ENCODE measurements at regions not wholly inside any gene's neighbourhood (a gene's known extent, or its start where the extent isn't known, plus 50 kb on each side); places are given as distances from the start of the nearest gene placed in this dataset.

DNA sequence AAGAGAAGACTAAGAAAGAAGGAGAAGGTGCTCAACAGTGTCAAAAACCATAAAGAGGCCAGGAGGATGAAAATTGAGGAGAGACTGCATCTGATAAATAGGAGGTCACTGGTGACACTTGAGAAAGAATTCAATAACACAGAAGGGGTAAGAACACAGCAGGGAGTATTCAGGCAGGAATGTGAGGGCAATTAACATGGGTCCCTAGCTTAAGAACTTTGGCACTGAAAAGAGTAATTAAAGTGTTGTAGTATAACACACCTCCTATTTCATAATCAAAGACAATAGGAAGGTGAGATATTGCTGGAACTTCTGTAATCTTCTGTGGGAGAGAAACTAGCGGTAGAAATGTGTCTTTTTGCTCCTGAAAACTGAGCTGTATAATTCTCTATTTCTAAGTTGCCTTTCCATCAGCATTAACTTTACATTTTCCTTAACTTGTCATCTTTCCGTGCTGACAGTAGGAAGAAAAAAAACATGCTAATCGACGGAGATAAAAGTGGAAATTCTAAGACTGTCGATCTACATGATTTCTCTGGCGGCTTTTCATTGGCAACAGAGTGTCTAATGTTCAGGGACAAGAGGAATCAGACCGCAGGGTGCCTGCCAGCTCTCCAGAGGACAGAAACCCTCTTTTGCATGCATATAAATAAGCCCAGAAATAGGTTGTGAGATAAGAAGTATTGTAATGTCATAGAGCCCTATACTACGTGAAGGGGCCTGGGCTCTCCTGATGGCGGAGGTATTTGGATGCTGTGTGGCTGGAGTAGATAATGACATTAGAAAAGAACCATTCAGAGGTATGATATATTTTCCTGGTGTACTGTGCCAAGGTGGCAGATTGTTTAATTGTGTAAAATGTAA lies 147.9 kb upstream of the GAP43 start:
- DNase-seq (ENCODE audit: extremely low read depth, insufficient read length) = no peak
- H3K36me3 ChIP-seq (ENCODE audit: control insufficient read depth, insufficient read depth, low read length) = no peaks in the 10 kb centered on the region
- no peaks in the 10 kb centered on the region for H3K27me3 ChIP-seq (replicated peaks; ENCODE audit: control insufficient read depth, insufficient read depth, low read length)
- TF ChIP-seq, protein P1, sequence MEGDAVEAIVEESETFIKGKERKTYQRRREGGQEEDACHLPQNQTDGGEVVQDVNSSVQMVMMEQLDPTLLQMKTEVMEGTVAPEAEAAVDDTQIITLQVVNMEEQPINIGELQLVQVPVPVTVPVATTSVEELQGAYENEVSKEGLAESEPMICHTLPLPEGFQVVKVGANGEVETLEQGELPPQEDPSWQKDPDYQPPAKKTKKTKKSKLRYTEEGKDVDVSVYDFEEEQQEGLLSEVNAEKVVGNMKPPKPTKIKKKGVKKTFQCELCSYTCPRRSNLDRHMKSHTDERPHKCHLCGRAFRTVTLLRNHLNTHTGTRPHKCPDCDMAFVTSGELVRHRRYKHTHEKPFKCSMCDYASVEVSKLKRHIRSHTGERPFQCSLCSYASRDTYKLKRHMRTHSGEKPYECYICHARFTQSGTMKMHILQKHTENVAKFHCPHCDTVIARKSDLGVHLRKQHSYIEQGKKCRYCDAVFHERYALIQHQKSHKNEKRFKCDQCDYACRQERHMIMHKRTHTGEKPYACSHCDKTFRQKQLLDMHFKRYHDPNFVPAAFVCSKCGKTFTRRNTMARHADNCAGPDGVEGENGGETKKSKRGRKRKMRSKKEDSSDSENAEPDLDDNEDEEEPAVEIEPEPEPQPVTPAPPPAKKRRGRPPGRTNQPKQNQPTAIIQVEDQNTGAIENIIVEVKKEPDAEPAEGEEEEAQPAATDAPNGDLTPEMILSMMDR (IDR thresholded peaks at IDR 0.05; ENCODE audit: insufficient read depth, low read length, poor library complexity, severe bottlenecking) = no peak
- H3K4me3 ChIP-seq (replicated peaks; ENCODE audit: low read depth, low read length) = no peak overlapping the region

DNA sequence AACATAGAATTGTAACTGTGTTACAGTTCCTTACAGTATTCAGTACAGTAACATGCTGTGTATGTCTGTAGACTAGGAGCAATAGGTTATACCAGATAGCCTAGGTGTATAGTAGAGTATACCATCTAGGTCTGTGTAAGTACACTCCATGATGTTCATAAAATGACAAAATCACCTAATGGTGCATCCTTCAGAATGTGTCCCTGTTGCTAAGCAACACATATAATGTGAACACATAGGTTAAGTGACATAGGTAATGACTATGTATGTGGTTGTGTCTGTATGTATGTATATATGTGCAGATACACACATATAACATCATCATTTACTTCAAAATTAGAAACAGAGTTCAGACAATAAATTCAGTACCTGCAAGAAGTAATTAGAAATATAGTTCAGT lies 146.8 kb upstream of the GAP43 start:
- DNase-seq (ENCODE audit: extremely low read depth, insufficient read length) = no peak
- TF ChIP-seq, protein P1 (IDR thresholded peaks at IDR 0.05; ENCODE audit: insufficient read depth, low read length, poor library complexity, severe bottlenecking) = no peak

DNA sequence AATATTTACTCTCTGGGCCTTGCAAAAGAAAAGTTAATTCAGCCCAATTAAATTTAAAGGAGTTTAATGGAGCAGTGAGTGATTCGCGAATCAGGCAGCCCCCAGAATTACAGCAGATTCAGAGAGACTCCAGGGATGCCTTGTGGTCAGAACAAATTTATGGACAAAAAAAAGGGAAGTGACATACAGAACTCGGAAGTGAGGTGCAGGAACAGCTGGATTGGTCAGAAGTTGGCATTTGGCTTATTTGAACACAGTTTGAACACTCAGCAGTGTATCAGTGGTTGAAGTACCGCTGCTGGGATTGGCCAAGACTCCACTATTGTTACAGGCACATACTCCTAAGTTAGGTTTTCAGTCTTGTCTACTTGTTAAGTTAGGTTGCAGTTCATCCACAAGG lies 145.0 kb upstream of the GAP43 start:
- H3K27me3 ChIP-seq (replicated peaks; ENCODE audit: control insufficient read depth, insufficient read depth, low read length) = no peaks in the 10 kb centered on the region
- no peak for DNase-seq (ENCODE audit: extremely low read depth, insufficient read length)
- H3K4me3 ChIP-seq (replicated peaks; ENCODE audit: low read depth, low read length) = no peak overlapping the region
- no peaks in the 10 kb centered on the region for H3K36me3 ChIP-seq (ENCODE audit: control insufficient read depth, insufficient read depth, low read length)
- TF ChIP-seq, protein P1 (IDR thresholded peaks at IDR 0.05; ENCODE audit: insufficient read depth, low read length, poor library complexity, severe bottlenecking) = no peak

More for the DNA sequence above, 146.8 kb upstream of the GAP43 start:
- Histone ChIP-seq H3K4me3 (replicated peaks; ENCODE audit: low read depth, low read length) (no peak overlapping the region), H3K27me3 (replicated peaks; ENCODE audit: control insufficient read depth, insufficient read depth, low read length) (no peaks in the 10 kb centered on the region), H3K36me3 (ENCODE audit: control insufficient read depth, insufficient read depth, low read length) (no peaks in the 10 kb centered on the region)

DNA sequence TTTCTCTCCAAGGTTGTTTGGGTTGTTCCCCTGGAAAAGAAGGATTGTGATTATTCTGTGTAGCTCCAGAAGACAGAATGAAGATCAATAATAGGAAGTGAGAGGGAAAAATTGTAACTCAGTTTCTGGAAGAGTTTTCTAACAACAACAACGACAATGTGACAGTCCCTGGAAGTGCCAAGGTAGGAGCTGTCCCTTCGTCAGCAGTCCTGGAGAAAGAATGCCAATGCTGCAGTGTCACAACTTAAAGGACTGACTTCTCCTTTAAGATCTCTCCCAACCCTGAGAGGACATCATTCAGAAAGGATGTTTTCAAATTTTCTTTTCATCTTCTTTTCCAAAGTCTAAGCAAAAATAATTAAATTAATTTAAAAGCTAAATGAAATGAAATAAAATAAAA lies 136.4 kb upstream of the GAP43 start:
- TF ChIP-seq, protein P1 (IDR thresholded peaks at IDR 0.05; ENCODE audit: insufficient read depth, low read length, poor library complexity, severe bottlenecking) = no peak
- H3K27me3 ChIP-seq (replicated peaks; ENCODE audit: control insufficient read depth, insufficient read depth, low read length) = 0 out of 2 replicates have a peak, but pooled peaks cover 2% of the 10 kb centered on the region
- no peak for DNase-seq (ENCODE audit: extremely low read depth, insufficient read length)
- H3K36me3 ChIP-seq (ENCODE audit: control insufficient read depth, insufficient read depth, low read length) = no peaks in the 10 kb centered on the region
- no peak overlapping the region for H3K4me3 ChIP-seq (replicated peaks; ENCODE audit: low read depth, low read length)

DNA sequence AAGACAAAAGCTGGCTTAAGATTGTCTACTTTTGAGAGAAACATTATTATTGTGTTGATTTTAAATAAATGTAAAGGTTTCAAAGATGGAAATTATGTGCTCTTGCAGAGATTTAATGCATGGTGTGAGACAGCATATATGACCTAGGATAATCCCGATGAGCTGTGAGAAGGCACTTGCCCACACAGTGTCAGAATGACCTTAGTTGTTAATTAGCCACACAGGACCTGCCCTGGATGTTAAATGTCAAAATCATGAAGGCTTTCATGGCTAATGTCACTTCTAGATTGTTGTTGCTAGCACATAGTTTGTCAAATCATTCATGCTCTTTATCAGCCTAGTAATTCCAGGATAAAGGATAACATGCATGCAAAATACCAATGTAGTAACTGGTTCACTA lies 135.3 kb upstream of the GAP43 start:
- H3K27me3 ChIP-seq (replicated peaks; ENCODE audit: control insufficient read depth, insufficient read depth, low read length) = 0 out of 2 replicates have a peak, but pooled peaks cover 2% of the 10 kb centered on the region
- DNase-seq (ENCODE audit: extremely low read depth, insufficient read length) = no peak
- TF ChIP-seq, protein P1 (IDR thresholded peaks at IDR 0.05; ENCODE audit: insufficient read depth, low read length, poor library complexity, severe bottlenecking) = no peak
- H3K4me3 ChIP-seq (replicated peaks; ENCODE audit: low read depth, low read length) = no peak overlapping the region
- no peaks in the 10 kb centered on the region for H3K36me3 ChIP-seq (ENCODE audit: control insufficient read depth, insufficient read depth, low read length)
